MCF 10A (cell line): ENCODE measurements at regions not wholly inside any gene's neighbourhood (a gene's known extent, or its start where the extent isn't known, plus 50 kb on each side); places are given as distances from the start of the nearest gene placed in this dataset.
"Not testable (repeated sequence)": the region's sequence is repeated elsewhere in the genome, so short reads cannot be mapped to it uniquely, and the experiment has no call there.

Source experiments
- BruUV-seq: library from RNA; stranded (reverse); fragments of 400-500 nt; replicated peaks from 2 replicates; lab custom pipeline; 2021; lab: Mats Ljungman, UMichigan
- CTCF ChIA-PET: fragments of 300-600 bp; sonication (Branson Sonifier 250); formaldehyde crosslinking; extraction: SDS; loops from one replicate; lab custom pipeline; 2021; ENCODE audit warnings: antibody characterized with exemption, inconsistent platforms; lab: Yijun Ruan, JAX
- POLR2A ChIA-PET: fragments of 300-600, 350-650 bp; sonication (Branson Sonifier 250); formaldehyde crosslinking; extraction: SDS; loops from one replicate; lab custom pipeline; 2020; ENCODE audit warnings: antibody characterized with exemption, inconsistent platforms; lab: Yijun Ruan, JAX
- DNase-seq: peaks from one replicate; pipeline ENCODE4 v3.0.0-alpha.2; 2018; ENCODE audit not compliant: unreplicated experiment
- H3K27ac Mint-ChIP-seq: one replicate; pipeline ENCODE4 v1.8.0; 2022; ENCODE audit warnings: mild to moderate bottlenecking, low read depth, mixed read lengths; ENCODE audit not compliant: unreplicated experiment
- H3K27me3 Mint-ChIP-seq: one replicate; pipeline ENCODE4 v1.8.0; 2022; ENCODE audit warnings: mixed read lengths; ENCODE audit not compliant: insufficient read depth, unreplicated experiment
- H3K36me3 Mint-ChIP-seq: one replicate; pipeline ENCODE4 v1.8.0; 2022; ENCODE audit warnings: mild to moderate bottlenecking, moderate library complexity, mixed read lengths; ENCODE audit not compliant: insufficient read depth, unreplicated experiment
- H3K4me1 Mint-ChIP-seq: one replicate; pipeline ENCODE4 v1.8.0; 2022; ENCODE audit warnings: mixed read lengths; ENCODE audit not compliant: insufficient read depth, unreplicated experiment
- H3K4me3 Mint-ChIP-seq: one replicate; pipeline ENCODE4 v1.8.0; 2022; ENCODE audit warnings: mild to moderate bottlenecking, moderate library complexity, mixed read lengths; ENCODE audit not compliant: unreplicated experiment
- H3K9me3 Mint-ChIP-seq: one replicate; pipeline ENCODE4 v1.8.0; 2022; ENCODE audit warnings: mixed read lengths; ENCODE audit not compliant: unreplicated experiment
- CTCF ChIP-seq: fragments of 200-600 bp; IDR thresholded peaks from one replicate; pipeline ENCODE4 v1.8.0; 2022; ENCODE audit warnings: antibody characterized with exemption, mild to moderate bottlenecking; ENCODE audit not compliant: unreplicated experiment
- intact Hi-C: fragments of 100-400 bp; cut with micrococcal nuclease; formaldehyde crosslinking; loops from 2 replicates; pipeline ENCODE4 v1.14.1; 2022

GRCh38 chr6:37757381-37757780 lies 59.7 kb upstream of the MDGA1 start:
- BruUV-seq, result no TSS peak
- Mint-ChIP-seq H3K9me3 (no peaks in the 10 kb centered on the region), H3K27ac (no peak overlapping the region), H3K4me1 (peaks cover 5% of the 10 kb centered on the region), H3K27me3 (peaks cover 49% of the 10 kb centered on the region), H3K36me3 (no peaks in the 10 kb centered on the region), H3K4me3 (no peak overlapping the region)
- POLR2A ChIA-PET, result no interaction called here
- no peak for TF ChIP-seq CTCF
- no peak for DNase-seq
- CTCF ChIA-PET, result no interaction called here
- intact Hi-C loops, result no loop called here

DNA sequence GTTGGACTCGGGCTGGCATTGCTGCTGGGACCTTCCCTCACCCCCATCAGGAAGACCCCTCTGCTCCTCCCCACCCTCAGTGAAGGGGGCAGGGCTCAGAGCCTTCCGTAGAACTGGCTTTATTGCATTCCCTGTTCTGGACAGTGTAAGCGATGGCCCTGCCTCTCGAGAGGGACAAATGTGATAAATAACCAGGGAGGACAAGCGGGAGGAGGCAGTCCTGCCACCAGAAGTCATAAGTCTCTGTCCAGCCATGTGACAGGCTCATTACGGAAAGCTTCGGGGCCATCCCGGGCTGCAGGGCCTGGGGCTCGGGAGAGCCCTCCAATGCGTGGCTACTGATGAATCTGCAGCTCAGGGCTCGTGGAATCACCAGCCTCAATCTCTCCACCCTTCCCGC lies 58.5 kb upstream of the MDGA1 start:
- Mint-ChIP-seq H3K27me3 (peaks cover 37% of the 10 kb centered on the region), H3K27ac (no peak overlapping the region), H3K4me1 (peaks cover 5% of the 10 kb centered on the region), H3K9me3 (no peaks in the 10 kb centered on the region), H3K4me3 (no peak overlapping the region), H3K36me3 (no peaks in the 10 kb centered on the region)
- POLR2A ChIA-PET, result interaction anchor here (0.7 kb wide), 1 partner anchor 216 kb away, joined by 3 read pairs; no protein-coding TSS in a partner anchor
- no peak for DNase-seq
- no peak for TF ChIP-seq CTCF
- BruUV-seq, result no TSS peak
- intact Hi-C loops, result no loop called here
- CTCF ChIA-PET, result interaction anchor here (1.6 kb wide), 1 partner anchor 21 kb away, joined by 3 read pairs; no protein-coding TSS in a partner anchor

DNA sequence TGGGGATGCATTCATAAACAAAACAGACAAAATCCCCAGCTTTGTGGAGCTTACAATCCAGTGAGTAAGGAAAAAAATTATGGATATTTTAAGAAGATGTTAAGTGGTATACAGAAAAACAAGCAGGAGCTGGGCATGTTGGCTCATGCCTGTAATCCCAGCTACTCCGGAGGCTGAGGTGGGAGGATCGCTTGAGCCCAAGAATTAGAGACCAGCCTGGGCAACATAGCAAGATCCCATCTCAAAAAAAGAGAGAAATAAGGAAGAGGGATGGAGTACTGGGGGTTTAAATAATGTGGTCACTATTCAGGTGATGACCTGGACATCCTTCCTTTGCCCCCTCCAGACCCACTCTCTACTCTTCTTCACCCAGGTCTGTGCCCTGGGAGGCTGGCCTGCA lies 55.0 kb upstream of the MDGA1 start:
- no peak overlapping the region for H3K27ac Mint-ChIP-seq
- DNase-seq, result no peak
- H3K27me3 Mint-ChIP-seq, result peaks cover 49% of the 10 kb centered on the region
- no peaks in the 10 kb centered on the region for H3K9me3 Mint-ChIP-seq
- ChIA-PET CTCF (interaction anchor here (0.5 to 1.2 kb wide), 3 partner anchors 12 to 38 kb away, joined by 3 to 5 read pairs (median 3); no protein-coding TSS in a partner anchor), POLR2A (interaction anchor here (0.6 to 0.7 kb wide), 2 partner anchors 93 to 338 kb away, joined by 3 to 4 read pairs; no protein-coding TSS in a partner anchor)
- H3K36me3 Mint-ChIP-seq, result no peaks in the 10 kb centered on the region
- intact Hi-C loops, result no loop called here
- no TSS peak for BruUV-seq
- no peak overlapping the region for H3K4me3 Mint-ChIP-seq
- no peaks in the 10 kb centered on the region for H3K4me1 Mint-ChIP-seq
- no peak for TF ChIP-seq CTCF

DNA sequence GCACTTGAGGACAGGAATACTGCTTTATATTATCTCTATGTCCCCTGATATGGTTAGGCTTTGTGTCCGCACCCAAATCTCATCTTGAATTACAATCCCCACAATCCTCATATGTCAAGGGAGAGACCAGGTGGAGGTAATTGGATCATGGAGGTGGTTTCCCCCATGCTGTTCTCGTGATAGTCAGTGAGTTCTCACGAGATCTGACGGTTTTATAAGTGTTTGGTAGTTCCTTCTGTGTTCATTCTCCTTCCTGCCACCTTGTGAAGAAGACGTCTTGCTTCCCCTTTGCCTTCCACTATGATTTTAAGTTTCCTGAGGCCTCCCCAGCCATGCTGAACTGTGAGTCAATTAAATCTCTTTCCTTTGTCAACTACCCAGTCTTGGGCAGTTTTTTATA lies 51.7 kb upstream of the MDGA1 start:
- CTCF ChIA-PET, H3K4me1 Mint-ChIP-seq, BruUV-seq, intact Hi-C loops, H3K9me3 Mint-ChIP-seq, H3K4me3 Mint-ChIP-seq, H3K27ac Mint-ChIP-seq, DNase-seq, H3K36me3 Mint-ChIP-seq, POLR2A ChIA-PET: not testable (repeated sequence)
- peaks cover 27% of the 10 kb centered on the region for H3K27me3 Mint-ChIP-seq
